Endothelial cell of umbilical vein (primary cell): ENCODE measurements at regions not wholly inside any gene's neighbourhood (a gene's known extent, or its start where the extent isn't known, plus 50 kb on each side); places are given as distances from the start of the nearest gene placed in this dataset.

ENCODE experiments used
- BruUV-seq: library from RNA; stranded (reverse); fragments of 400-500 nt; replicated peaks from 2 replicates; lab custom pipeline; 2021; lab: Mats Ljungman, UMichigan
- CTCF ChIA-PET: fragments of 300-600, 350-600 bp; sonication (Branson Sonifier 250); formaldehyde crosslinking; loops from one replicate; lab custom pipeline; 2021; ENCODE audit warnings: antibody characterized with exemption, inconsistent platforms; lab: Charles Lee
- POLR2A ChIA-PET: fragments of 300-600, 350-600 bp; sonication (Branson Sonifier 250); formaldehyde crosslinking; loops from one replicate; lab custom pipeline; 2021; ENCODE audit warnings: antibody characterized with exemption, inconsistent platforms; lab: Charles Lee
- DNase-seq: peaks from one replicate; pipeline ENCODE4 v3.0.0-alpha.2; 2011; ENCODE audit warnings: low read depth, low spot score
- FAIRE-seq: peaks from 2 replicates; lab custom pipeline; 2011; peaks lifted over from hg19 to GRCh38; lab: Jason Lieb, UNC
- H2AFZ ChIP-seq: 2 replicates; pipeline ENCODE4 v1.6.0; 2012; ENCODE audit warnings: low read depth, low read length, control low read depth, inconsistent platforms
- H3K27ac ChIP-seq: 2 replicates; pipeline ENCODE4 v1.5.1; 2011; ENCODE audit warnings: low read depth, mild to moderate bottlenecking, control low read depth, low read length, moderate library complexity; ENCODE audit not compliant: insufficient read depth
- H3K27me3 ChIP-seq, 2 experiments: 2 replicates each; pipeline versions ENCODE4 v1.6.0 to v1.6.1; 2011; ENCODE audit warnings: low read length in 2 of 2, mixed read lengths in 1 of 2; ENCODE audit not compliant: control insufficient read depth in 2 of 2, insufficient read depth in 2 of 2
- H3K36me3 ChIP-seq, 2 experiments: 2 replicates in 1 of 2; 3 replicates in 1 of 2; pipeline ENCODE4 v1.5.1; 2011; ENCODE audit warnings: low read length in 2 of 2, mild to moderate bottlenecking in 1 of 2, moderate library complexity in 1 of 2; ENCODE audit not compliant: control insufficient read depth in 2 of 2, insufficient read depth in 2 of 2; ENCODE audit errors: extremely low read depth in 1 of 2
- H3K4me1 ChIP-seq: 3 replicates; pipeline ENCODE4 v1.5.1; 2011; ENCODE audit warnings: mild to moderate bottlenecking, low read length; ENCODE audit not compliant: control insufficient read depth, insufficient read depth; ENCODE audit errors: extremely low read depth
- H3K4me2 ChIP-seq: 2 replicates; pipeline ENCODE4 v1.6.1; 2011; ENCODE audit warnings: low read length, control low read depth, mixed read lengths; ENCODE audit not compliant: insufficient read depth
- H3K4me3 ChIP-seq, 3 experiments: fragments of 200-600 bp in 1 of 3; sonication (generic), shearing (Covaris generic) in 1 of 3; replicated peaks in 1 of 3; 2 replicates each; pipeline ENCODE4 v1.5.1; 2011 to 2016; ENCODE audit warnings: control low read depth in 3 of 3, low read length in 3 of 3, mild to moderate bottlenecking in 2 of 3, inconsistent platforms in 1 of 3, low read depth in 1 of 3, moderate library complexity in 1 of 3; ENCODE audit not compliant: insufficient read depth in 1 of 3
- H3K79me2 ChIP-seq: 2 replicates; pipeline ENCODE4 v1.6.0; 2012; ENCODE audit warnings: low read length, inconsistent platforms; ENCODE audit not compliant: control insufficient read depth, insufficient read depth
- H3K9ac ChIP-seq: replicated peaks from 2 replicates; pipeline ENCODE3; 2011; ENCODE audit warnings: low read length, control low read depth; ENCODE audit not compliant: insufficient read depth; ENCODE audit errors: extremely low read depth
- H3K9me1 ChIP-seq: replicated peaks from 3 replicates; pipeline ENCODE4 v1.6.0; 2011; ENCODE audit warnings: mild to moderate bottlenecking, low read length; ENCODE audit not compliant: control insufficient read depth, insufficient read depth; ENCODE audit errors: extremely low read depth
- H3K9me3 ChIP-seq: replicated peaks from 2 replicates; pipeline ENCODE4 v1.5.1; 2012; ENCODE audit warnings: low read length, inconsistent platforms; ENCODE audit not compliant: control insufficient read depth, insufficient read depth
- H4K20me1 ChIP-seq: replicated peaks from 2 replicates; pipeline ENCODE3; 2011; ENCODE audit warnings: mild to moderate bottlenecking, low read length; ENCODE audit not compliant: control insufficient read depth, insufficient read depth; ENCODE audit errors: extremely low read depth
- EZH2 ChIP-seq: IDR thresholded peaks from 2 replicates; pipeline ENCODE4 v1.6.1; 2012; ENCODE audit warnings: borderline replicate concordance, low read depth, mild to moderate bottlenecking, moderate library complexity, low read length, inconsistent platforms; ENCODE audit not compliant: severe bottlenecking
- FOS ChIP-seq: IDR thresholded peaks from 2 replicates; pipeline ENCODE4 v1.6.1; 2011; ENCODE audit warnings: mild to moderate bottlenecking, low read length, moderate library complexity, borderline replicate concordance; ENCODE audit not compliant: insufficient read depth
- GATA2 ChIP-seq: IDR thresholded peaks from 2 replicates; pipeline ENCODE4 v1.7.0; 2011; ENCODE audit warnings: low read depth, mild to moderate bottlenecking, moderate library complexity, mixed read lengths, low read length; ENCODE audit not compliant: insufficient read length, insufficient read depth
- JUN ChIP-seq: IDR thresholded peaks from 2 replicates; pipeline ENCODE4 v1.6.1; 2011; ENCODE audit warnings: borderline replicate concordance, low read depth; ENCODE audit not compliant: insufficient read length, insufficient read depth
- MAX ChIP-seq: IDR thresholded peaks from 2 replicates; pipeline ENCODE4 v1.6.1; 2011; ENCODE audit not compliant: insufficient read depth, insufficient read length
- MYC ChIP-seq: IDR thresholded peaks from one replicate; pipeline ENCODE4 v1.6.1; 2011; ENCODE audit warnings: mild to moderate bottlenecking, low read depth, low read length
- POLR2A ChIP-seq: IDR thresholded peaks from 2 replicates; pipeline ENCODE4 v1.6.1; 2012; ENCODE audit warnings: low read depth, mild to moderate bottlenecking, control low read depth, low read length
- POLR2AphosphoS5 ChIP-seq: IDR thresholded peaks from 2 replicates; pipeline ENCODE4 v1.6.1; 2012; ENCODE audit warnings: low read depth, mild to moderate bottlenecking, control low read depth, low read length, moderate library complexity; ENCODE audit not compliant: insufficient read depth
- dilution Hi-C: fragments of 300-500 bp; cut with MboI; formaldehyde crosslinking; loops from one replicate; pipeline ENCODE4 v1.15.0; 2019; ENCODE audit warnings: low sequenced_read_pairs; ENCODE audit not compliant: extremely low pct_ligation_motif_present
- intact Hi-C: fragments of 100-400 bp; cut with micrococcal nuclease; formaldehyde crosslinking; loops from one replicate; pipeline ENCODE4 v1.10.0; 2022
- TF ChIP-seq, protein P1 (sequence below), 2 donors: IDR thresholded peaks; 1 replicate in 1 of 2; 2 replicates in 1 of 2; pipeline ENCODE4 v1.5.1; 2011; ENCODE audit warnings: low read length in 2 of 2, mild to moderate bottlenecking in 2 of 2, moderate library complexity in 2 of 2, control low read depth in 1 of 2, inconsistent platforms in 1 of 2, low read depth in 1 of 2; ENCODE audit not compliant: insufficient read depth in 1 of 2; ENCODE audit errors: extremely low read depth in 1 of 2

GRCh38 chr14:62098357-62098756 is 336.1 kb downstream of the SNAPC1 start:
- ChIA-PET CTCF (interaction anchor here (0.8 to 2.3 kb wide), 2 partner anchors 29 to 66 kb away, joined by 3 to 14 read pairs; no protein-coding TSS in a partner anchor), POLR2A (no interaction called here)
- Histone ChIP-seq H3K9ac (no peak overlapping the region), H3K4me3 (no peak overlapping the region), H3K36me3 (no peaks in the 10 kb centered on the region), H4K20me1 (no peaks in the 10 kb centered on the region), H3K27ac (no peak overlapping the region), H3K4me2 (no peak overlapping the region), H3K79me2 (no peaks in the 10 kb centered on the region), H3K27me3 (peaks cover under 1 to 6% of the 10 kb centered on the region in 2 experiments), H3K9me1 (no peaks in the 10 kb centered on the region), H3K4me1 (peaks cover 10% of the 10 kb centered on the region), H3K9me3 (no peaks in the 10 kb centered on the region), H2AFZ (no peak overlapping the region)
- no TSS peak for BruUV-seq
- dilution Hi-C loops, result no loop called here
- intact Hi-C loops, result no loop called here
- DNase-seq (no peak), FAIRE-seq (no peak)
- TF ChIP-seq POLR2A, result no peak
- TF ChIP-seq GATA2, result no peak
- no peak for TF ChIP-seq EZH2
- no peak for TF ChIP-seq MYC
- TF ChIP-seq POLR2AphosphoS5, result no peak
- no peak for TF ChIP-seq MAX
- no peak for TF ChIP-seq FOS

DNA sequence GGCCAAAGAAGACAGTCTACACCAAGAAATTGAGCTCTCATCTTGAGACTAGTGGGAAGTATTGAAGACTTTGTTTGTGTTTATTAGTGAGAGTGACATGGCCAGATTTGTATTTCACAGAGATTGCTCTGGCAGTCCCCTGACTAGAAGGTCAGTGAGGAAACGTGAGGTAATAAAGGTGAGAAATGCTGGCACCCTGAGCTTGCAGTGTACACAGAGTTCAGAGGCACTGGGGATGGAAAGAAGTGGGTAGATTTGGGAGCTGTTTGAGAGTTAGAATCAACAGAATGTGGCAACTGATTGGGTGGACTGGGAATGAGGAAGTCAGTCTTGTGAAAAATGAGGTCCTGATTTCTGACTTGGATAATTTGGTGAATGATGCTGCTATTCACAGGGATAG is 336.9 kb downstream of the SNAPC1 start:
- DNase-seq, result no peak
- TF ChIP-seq MYC, result no peak
- no peak for TF ChIP-seq EZH2
- no peak for TF ChIP-seq GATA2
- TF ChIP-seq JUN, result no peak
- TF ChIP-seq POLR2A, result no peak
- TF ChIP-seq, protein P1, sequence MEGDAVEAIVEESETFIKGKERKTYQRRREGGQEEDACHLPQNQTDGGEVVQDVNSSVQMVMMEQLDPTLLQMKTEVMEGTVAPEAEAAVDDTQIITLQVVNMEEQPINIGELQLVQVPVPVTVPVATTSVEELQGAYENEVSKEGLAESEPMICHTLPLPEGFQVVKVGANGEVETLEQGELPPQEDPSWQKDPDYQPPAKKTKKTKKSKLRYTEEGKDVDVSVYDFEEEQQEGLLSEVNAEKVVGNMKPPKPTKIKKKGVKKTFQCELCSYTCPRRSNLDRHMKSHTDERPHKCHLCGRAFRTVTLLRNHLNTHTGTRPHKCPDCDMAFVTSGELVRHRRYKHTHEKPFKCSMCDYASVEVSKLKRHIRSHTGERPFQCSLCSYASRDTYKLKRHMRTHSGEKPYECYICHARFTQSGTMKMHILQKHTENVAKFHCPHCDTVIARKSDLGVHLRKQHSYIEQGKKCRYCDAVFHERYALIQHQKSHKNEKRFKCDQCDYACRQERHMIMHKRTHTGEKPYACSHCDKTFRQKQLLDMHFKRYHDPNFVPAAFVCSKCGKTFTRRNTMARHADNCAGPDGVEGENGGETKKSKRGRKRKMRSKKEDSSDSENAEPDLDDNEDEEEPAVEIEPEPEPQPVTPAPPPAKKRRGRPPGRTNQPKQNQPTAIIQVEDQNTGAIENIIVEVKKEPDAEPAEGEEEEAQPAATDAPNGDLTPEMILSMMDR (IDR thresholded peaks at IDR 0.05; ENCODE audit: extremely low read depth in 1 of 2, insufficient read depth in 1 of 2, low read depth in 1 of 2, low read length in 2 of 2), result no peak
- no peak for TF ChIP-seq MAX
- TF ChIP-seq POLR2AphosphoS5, result no peak
- peaks cover 4 to 7% of the 10 kb centered on the region in 2 experiments for H3K27me3 ChIP-seq
- H4K20me1 ChIP-seq, result no peaks in the 10 kb centered on the region
- POLR2A ChIA-PET, result no interaction called here
- no peak overlapping the region for H3K27ac ChIP-seq
- H3K4me3 ChIP-seq, result no peak overlapping the region
- dilution Hi-C loops (no loop called here), intact Hi-C loops (no loop called here)
- peaks cover 10% of the 10 kb centered on the region for H3K4me1 ChIP-seq
- no peak overlapping the region for H2AFZ ChIP-seq
- BruUV-seq, result no TSS peak
- H3K36me3 ChIP-seq, result no peaks in the 10 kb centered on the region
- H3K9me3 ChIP-seq, result no peaks in the 10 kb centered on the region
- no peak for FAIRE-seq
- H3K9ac ChIP-seq, result no peak overlapping the region
- no peak overlapping the region for H3K4me2 ChIP-seq
- H3K79me2 ChIP-seq, result no peaks in the 10 kb centered on the region
- CTCF ChIA-PET, result interaction anchor here (0.7 to 2.3 kb wide), 2 partner anchors 27 to 28 kb away, joined by 3 to 14 read pairs; no protein-coding TSS in a partner anchor
- no peaks in the 10 kb centered on the region for H3K9me1 ChIP-seq
